IgD-negative memory B cell (primary cell): ENCODE measurements at regions not wholly inside any gene's neighbourhood (a gene's known extent, or its start where the extent isn't known, plus 50 kb on each side); places are given as distances from the start of the nearest gene placed in this dataset.
"Not testable (repeated sequence)": the region's sequence is repeated elsewhere in the genome, so short reads cannot be mapped to it uniquely, and the experiment has no call there.

ENCODE experiments used
- H3K27ac Mint-ChIP-seq, 3 donors: one replicate each; pipeline ENCODE4 v1.8.0; 2020 to 2022; ENCODE audit warnings: mild to moderate bottlenecking in 3 of 3, mixed read lengths in 3 of 3, moderate library complexity in 1 of 3
- H3K27me3 Mint-ChIP-seq: one replicate; pipeline ENCODE4 v1.8.0; 2021; ENCODE audit warnings: mixed read lengths
- H3K36me3 Mint-ChIP-seq: one replicate; pipeline ENCODE4 v1.8.0; 2020; ENCODE audit warnings: mild to moderate bottlenecking, mixed read lengths
- H3K4me1 Mint-ChIP-seq, 3 donors: one replicate each; pipeline ENCODE4 v1.8.0; 2020 to 2022; ENCODE audit warnings: mixed read lengths in 3 of 3, mild to moderate bottlenecking in 1 of 3
- H3K4me3 Mint-ChIP-seq, 4 donors: one replicate each; pipeline ENCODE4 v1.8.0; 2020 to 2022; ENCODE audit warnings: mild to moderate bottlenecking in 4 of 4, mixed read lengths in 4 of 4, moderate library complexity in 3 of 4
- H3K9me3 Mint-ChIP-seq, 3 donors: one replicate each; pipeline ENCODE4 v1.8.0; 2020 to 2021; ENCODE audit warnings: mixed read lengths in 3 of 3, mild to moderate bottlenecking in 1 of 3

DNA sequence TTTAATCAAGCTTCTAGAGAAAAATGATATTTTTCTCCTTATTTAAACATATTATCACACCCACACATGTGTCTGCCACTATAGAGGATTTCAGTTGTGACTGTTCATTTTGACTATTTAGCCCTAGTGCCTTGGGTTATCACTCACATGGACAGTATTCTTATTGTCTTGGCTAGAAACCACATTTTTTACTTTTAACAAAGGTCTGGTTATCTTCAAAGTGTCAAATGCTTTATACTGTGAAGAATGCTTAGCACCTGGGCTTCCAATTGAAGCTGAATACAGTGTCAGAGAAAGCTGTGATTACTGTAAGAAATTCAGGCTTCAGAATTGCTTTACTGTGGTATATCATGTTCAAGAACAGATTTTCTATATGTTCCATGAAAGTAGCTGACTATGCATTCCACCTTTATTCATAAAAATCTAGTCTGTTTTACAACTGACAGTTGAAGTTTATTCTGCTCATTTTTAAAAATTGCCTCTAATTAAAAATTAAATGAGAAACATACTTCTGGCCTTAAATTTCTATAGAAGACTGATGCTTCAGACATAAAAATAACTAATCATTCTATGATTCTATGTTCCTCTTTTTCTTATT, 278.6 kb downstream of the SEMA3D start:
- Mint-ChIP-seq H3K27ac (no peak overlapping the region), H3K4me3 (no peak overlapping the region), H3K27me3 (no peaks in the 10 kb centered on the region), H3K9me3 (peaks cover 4% of the 10 kb centered on the region in 3 donors), H3K36me3 (no peaks in the 10 kb centered on the region), H3K4me1 (no peaks in the 10 kb centered on the region)

DNA sequence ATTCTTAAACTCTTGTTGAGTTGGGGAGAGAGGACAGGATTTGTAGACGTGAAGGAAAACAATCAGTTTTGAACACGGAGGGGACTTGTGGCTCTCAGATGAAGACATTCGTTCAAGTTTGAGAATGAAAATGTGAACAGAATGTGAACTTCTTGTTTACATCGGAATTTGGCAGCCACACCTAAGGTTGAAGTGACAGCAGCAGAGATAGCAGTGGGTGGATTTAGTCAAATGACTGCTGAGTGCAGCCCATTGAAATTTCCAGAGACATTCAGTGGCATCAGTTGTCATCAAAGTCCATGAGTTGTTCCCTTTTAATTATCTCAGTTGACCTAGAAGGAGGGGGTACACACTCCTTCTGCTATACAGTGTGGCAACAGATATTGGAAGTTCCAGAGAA, 280.0 kb downstream of the SEMA3D start:
- H3K27me3 Mint-ChIP-seq: no peaks in the 10 kb centered on the region
- H3K36me3 Mint-ChIP-seq: no peaks in the 10 kb centered on the region
- H3K4me1 Mint-ChIP-seq: no peaks in the 10 kb centered on the region
- H3K4me3 Mint-ChIP-seq: no peak overlapping the region
- H3K27ac Mint-ChIP-seq: no peak overlapping the region
- H3K9me3 Mint-ChIP-seq: peaks cover 4 to 5% (median 4%) of the 10 kb centered on the region in 3 donors

DNA sequence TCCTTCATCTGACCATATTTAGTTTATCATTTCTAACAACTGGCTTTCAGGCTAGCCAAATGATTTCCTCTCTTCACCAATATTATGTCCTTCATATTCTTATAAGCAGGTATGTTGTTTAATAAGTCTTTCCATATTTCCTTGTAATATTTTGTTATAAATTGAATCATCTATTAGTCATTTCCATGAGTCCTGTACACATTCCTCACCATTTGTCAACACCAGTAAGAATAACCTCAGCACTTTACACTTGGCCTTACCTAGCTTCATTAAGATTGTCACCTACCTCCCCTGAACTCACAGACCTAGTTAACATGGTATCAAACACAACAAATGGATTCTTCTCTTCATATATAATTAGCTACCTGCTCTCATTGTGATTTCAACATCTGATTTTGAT, 282.3 kb downstream of the SEMA3D start:
- H3K27ac Mint-ChIP-seq: no peak overlapping the region
- no peaks in the 10 kb centered on the region for H3K4me1 Mint-ChIP-seq
- H3K27me3 Mint-ChIP-seq: no peaks in the 10 kb centered on the region
- H3K36me3 Mint-ChIP-seq: no peaks in the 10 kb centered on the region
- H3K4me3 Mint-ChIP-seq: no peak overlapping the region
- H3K9me3 Mint-ChIP-seq: peaks cover 3 to 4% (median 3%) of the 10 kb centered on the region in 3 donors

DNA sequence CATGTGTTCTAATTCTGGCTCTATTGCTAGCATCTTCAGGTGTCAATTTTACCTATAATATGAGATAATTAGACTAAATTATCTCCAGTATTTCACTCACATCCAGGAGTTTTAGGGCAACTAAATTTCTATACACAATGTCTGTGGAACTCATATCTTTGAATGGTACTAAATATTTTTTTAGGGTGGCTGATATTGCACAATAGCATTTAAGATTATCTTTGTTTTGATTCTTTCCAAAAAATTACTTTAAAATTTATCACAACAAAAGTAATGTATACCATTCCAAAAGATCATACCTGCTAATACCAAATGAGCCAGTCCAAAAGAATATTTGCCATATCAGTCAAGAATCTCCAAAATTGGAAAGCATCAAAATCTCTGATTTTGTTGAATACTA, 285.5 kb downstream of the SEMA3D start:
- H3K27me3 Mint-ChIP-seq: no peaks in the 10 kb centered on the region
- H3K9me3 Mint-ChIP-seq: peaks cover 0 to 4% (median 3%) of the 10 kb centered on the region in 3 donors
- no peak overlapping the region for H3K4me3 Mint-ChIP-seq
- no peaks in the 10 kb centered on the region for H3K4me1 Mint-ChIP-seq
- H3K27ac Mint-ChIP-seq: no peak overlapping the region
- no peaks in the 10 kb centered on the region for H3K36me3 Mint-ChIP-seq

DNA sequence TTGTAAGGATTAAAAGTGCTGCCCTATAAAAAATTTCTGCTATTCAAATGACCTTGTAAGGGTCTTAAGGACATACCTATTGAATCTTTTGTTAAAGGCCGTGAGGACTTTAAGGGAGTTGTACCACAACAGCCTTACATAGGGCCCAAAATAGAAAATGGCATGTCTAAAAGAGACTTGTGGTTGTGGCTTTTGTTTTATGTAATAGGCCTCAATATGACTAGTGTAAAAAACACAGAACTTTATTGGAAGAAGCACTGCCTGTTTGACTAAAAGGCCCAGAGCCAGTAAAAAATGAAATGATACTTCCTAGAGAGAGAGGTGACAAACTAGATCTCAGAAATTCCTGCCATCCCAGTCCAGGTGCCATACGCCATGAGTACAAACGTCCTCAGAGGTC, 286.6 kb downstream of the SEMA3D start:
- Mint-ChIP-seq H3K4me1 (no peaks in the 10 kb centered on the region), H3K27ac (no peak overlapping the region), H3K36me3 (no peaks in the 10 kb centered on the region), H3K4me3 (no peak overlapping the region), H3K27me3 (no peaks in the 10 kb centered on the region), H3K9me3 (peaks cover 0 to 5% (median 4%) of the 10 kb centered on the region in 3 donors)

DNA sequence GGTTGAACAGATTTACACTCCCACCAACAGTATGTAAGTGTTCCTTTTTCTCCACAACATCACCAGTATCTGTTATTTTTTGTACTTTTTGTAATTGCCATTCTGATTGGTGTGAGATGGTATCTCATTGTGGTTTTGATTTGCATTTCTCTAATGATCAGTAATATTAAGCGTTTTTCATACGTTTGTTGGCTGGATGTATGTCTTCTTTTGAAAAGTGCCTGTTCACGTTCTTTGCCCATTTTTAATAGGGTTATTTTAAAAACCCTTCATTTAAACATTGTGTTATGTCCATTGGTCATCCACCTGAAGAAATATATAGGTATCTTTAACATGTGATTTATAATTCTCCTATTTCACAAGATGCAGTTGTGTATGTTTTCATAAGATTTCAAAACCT, 291.3 kb downstream of the SEMA3D start:
- Mint-ChIP-seq H3K4me1 (no peaks in the 10 kb centered on the region), H3K9me3 (peaks cover 0 to 7% (median 3%) of the 10 kb centered on the region in 3 donors), H3K36me3 (no peaks in the 10 kb centered on the region), H3K27me3 (no peaks in the 10 kb centered on the region), H3K4me3 (no peak overlapping the region), H3K27ac (no peak overlapping the region)

DNA sequence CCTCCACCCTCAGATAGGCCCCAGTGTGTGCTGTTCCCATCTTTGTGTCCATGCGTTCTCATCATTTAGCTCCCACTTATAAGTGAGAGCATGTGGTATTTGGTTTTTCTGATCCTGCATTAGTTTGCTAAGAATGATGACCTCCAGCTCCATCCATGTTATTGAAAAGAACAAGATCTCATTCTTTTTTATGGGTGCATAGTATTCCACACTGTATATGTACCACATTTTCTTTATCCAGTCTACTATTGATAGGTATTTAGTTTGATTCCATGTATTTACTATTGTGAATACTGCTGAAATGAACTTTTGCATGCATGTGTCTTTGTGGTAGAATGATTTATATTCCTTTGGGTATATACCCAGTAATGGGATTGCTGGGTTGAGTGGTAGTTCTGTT, 303.3 kb downstream of the SEMA3D start:
- not testable (repeated sequence) for H3K4me3 Mint-ChIP-seq, H3K27ac Mint-ChIP-seq, H3K4me1 Mint-ChIP-seq, H3K27me3 Mint-ChIP-seq, H3K36me3 Mint-ChIP-seq
- peaks cover 0 to 13% (median 7%) of the 10 kb centered on the region in 3 donors for H3K9me3 Mint-ChIP-seq

DNA sequence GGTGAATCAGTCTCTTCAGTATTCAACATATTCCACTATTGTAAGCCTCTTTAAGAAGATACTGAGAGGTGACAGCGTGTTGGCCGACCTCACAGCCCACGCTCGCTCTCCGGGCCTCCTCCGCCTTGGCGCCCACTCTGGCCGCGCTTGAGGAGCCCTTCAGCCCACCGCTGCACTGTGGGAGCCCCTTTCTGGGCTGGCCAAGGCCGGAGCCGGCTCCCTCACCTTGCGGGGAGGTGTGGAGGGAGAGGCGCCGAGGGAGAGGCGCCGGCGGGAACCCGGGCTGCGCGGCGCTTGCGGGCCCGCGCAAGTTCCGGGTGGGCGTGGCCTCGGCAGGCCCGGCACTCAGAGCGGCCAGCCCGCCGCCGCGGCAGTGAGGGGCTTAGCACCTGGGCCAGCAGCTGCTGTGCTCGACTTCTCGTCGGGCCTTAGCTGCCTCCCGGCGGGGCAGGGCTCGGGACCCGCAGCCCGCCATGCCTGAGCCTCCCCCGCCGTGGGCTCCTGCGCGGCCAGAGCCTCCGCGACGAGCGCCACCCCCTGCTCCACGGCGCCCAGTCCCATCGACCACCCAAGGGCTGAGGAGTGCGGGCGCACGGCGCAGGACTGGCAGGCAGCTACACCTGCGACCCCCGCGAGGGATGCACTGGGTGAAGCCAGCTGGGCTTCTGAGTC, 306.4 kb downstream of the SEMA3D start:
- not testable (repeated sequence) for H3K27me3 Mint-ChIP-seq, H3K4me3 Mint-ChIP-seq, H3K27ac Mint-ChIP-seq, H3K4me1 Mint-ChIP-seq, H3K36me3 Mint-ChIP-seq
- peaks cover 3 to 14% (median 5%) of the 10 kb centered on the region in 3 donors for H3K9me3 Mint-ChIP-seq

DNA sequence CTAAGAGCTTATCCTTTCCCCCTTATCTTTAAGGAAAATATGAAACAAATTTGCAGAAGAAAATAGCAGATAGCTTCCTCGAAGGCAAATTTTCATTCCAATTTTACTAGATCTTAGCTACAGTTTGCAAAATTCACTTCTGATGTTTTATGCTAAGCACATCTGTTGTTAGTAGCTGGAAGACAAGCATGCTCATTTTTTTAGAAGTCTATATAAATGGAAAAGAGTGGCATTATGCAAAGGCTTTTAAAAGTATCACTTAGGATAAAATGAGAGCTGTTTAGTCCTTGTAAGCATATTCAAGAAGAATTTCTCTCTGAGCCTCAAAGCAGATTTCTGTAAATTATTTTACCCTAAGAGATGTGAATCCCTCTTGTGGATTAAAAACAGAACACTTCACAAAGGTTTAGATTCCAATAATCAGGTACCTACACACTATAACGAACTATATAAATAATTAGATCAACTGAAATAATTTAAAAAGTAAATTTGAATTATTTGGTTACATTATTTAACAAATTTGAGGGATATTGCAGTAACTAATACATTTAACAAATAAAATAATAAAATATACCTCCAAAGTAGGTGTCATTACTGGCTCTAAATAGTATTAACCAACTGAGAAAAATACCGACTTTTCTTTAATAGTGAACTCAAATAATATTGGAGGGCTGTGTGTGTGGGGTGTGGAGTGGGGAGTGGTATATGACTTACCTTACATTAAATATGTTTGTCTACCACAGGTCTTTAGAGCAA, 307.1 kb downstream of the SEMA3D start:
- no peak overlapping the region for H3K27ac Mint-ChIP-seq
- no peaks in the 10 kb centered on the region for H3K4me1 Mint-ChIP-seq
- no peaks in the 10 kb centered on the region for H3K36me3 Mint-ChIP-seq
- no peak overlapping the region for H3K4me3 Mint-ChIP-seq
- H3K27me3 Mint-ChIP-seq: no peaks in the 10 kb centered on the region
- peaks cover 3 to 11% (median 5%) of the 10 kb centered on the region in 3 donors for H3K9me3 Mint-ChIP-seq

DNA sequence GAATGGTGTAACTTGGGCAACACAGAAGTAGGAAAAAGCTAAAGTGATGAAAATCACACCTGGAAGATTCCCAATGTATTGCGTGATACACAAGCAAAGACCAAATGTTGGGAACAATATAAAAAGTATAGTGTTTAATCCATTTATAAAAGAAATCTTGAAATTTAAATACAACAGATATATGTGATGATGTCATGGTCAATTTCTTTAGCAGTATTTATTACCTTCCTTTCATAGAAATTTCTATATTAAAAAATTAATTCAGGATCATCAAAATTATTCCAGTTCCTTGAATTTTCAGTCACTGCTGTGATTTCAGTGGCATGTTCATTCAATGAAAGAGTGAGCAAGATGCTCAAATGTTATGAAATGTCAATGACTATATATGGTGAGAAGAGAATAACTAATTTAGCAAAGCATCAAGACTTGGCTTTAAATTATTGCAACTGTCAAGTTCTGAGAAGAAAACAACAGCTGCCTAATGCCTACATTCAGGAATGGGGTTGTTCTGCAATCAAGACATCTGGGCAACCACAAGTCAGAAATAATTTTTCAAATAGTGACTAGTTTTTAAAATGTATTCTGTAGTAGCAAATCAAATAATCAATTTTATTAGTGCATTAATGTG, 308.8 kb downstream of the SEMA3D start:
- Mint-ChIP-seq H3K4me3 (no peak overlapping the region), H3K4me1 (no peaks in the 10 kb centered on the region), H3K9me3 (peaks cover 5 to 15% (median 5%) of the 10 kb centered on the region in 3 donors), H3K27me3 (no peaks in the 10 kb centered on the region), H3K27ac (no peak overlapping the region), H3K36me3 (no peaks in the 10 kb centered on the region)

DNA sequence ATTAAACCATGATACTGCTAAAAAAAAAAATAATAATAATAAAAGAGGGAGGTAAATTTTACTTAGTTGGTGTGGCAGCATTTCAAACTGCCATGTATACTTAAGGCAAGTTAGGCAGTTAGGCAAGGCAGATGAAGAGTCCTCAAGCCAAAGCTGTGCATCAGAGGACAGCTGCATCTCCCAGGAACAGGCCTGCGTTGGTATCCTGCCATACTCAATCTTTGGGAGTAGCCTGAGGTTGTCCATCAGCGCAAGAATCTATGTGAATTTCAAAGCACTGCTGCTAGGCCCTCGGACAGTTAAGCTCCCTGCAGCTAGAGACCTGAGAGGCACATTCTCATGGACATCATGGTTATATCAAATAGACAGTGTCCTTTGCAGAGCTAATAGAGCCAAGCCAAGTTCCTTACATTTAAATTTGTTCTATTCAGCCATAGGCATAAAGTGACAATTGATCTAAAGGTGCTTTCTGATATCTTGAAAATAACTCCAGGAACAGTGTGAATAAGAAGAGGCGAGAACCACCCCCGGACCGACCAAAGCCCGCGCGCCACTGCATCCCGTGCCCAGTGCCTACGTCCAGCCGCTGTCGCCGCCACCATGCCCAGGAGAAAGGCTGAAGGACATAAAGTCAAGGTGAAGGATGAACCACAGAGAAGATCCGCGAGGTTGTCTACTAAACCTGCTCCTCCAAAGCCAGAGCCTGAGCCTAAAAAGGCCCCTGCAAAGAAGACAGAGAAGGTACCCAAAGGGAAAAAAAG, 310.6 kb downstream of the SEMA3D start:
- H3K27ac Mint-ChIP-seq: no peak overlapping the region
- peaks cover 2 to 11% (median 5%) of the 10 kb centered on the region in 3 donors for H3K9me3 Mint-ChIP-seq
- no peaks in the 10 kb centered on the region for H3K27me3 Mint-ChIP-seq
- no peak overlapping the region for H3K4me3 Mint-ChIP-seq
- no peaks in the 10 kb centered on the region for H3K4me1 Mint-ChIP-seq
- H3K36me3 Mint-ChIP-seq: no peaks in the 10 kb centered on the region

DNA sequence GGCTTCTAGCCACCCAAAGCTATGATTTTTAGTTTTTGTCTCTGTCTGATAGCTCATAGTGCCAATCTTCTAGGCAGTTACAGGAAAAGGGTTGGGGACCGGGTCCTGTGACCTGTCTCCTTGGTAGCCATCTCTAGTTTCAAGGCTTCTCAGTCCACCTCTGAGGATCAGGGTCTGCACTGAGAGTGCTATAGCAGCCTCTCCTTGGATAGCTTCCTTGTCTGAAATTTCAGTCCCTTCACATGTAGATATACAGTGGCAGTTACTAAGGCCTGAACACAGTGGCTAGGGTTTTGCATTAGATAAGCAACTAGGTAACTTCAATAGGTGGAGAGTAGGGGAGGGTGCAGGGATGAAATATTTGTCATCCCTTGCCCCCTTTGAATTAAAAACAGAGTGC, 321.3 kb downstream of the SEMA3D start:
- Mint-ChIP-seq H3K36me3 (no peaks in the 10 kb centered on the region), H3K9me3 (peaks cover 0 to 4% (median 2%) of the 10 kb centered on the region in 3 donors), H3K4me3 (no peak overlapping the region), H3K4me1 (no peaks in the 10 kb centered on the region), H3K27me3 (no peaks in the 10 kb centered on the region), H3K27ac (no peak overlapping the region)

DNA sequence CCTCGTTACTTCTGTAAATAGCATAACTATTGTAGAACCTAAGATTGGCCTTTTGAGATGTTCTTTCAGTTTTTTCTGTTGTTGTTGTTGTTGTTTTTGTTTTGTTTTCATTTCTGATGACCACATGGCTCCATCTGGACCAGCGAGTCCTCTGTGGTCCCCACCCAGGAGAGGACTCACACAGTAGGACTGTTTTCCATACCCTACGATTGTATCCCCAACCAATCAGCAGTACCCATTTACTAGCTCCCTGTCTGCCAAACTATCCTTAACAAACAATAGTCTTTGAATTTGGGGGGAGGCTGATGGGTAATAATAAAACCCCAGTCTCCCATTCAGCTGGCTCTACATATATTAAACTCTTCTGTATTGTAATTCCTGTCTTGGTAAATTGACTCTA, 329.5 kb downstream of the SEMA3D start:
- Mint-ChIP-seq H3K27me3 (no peaks in the 10 kb centered on the region), H3K4me1 (no peaks in the 10 kb centered on the region), H3K4me3 (no peak overlapping the region), H3K36me3 (no peaks in the 10 kb centered on the region), H3K27ac (no peak overlapping the region), H3K9me3 (peaks cover 0 to 8% (median 6%) of the 10 kb centered on the region in 3 donors)

DNA sequence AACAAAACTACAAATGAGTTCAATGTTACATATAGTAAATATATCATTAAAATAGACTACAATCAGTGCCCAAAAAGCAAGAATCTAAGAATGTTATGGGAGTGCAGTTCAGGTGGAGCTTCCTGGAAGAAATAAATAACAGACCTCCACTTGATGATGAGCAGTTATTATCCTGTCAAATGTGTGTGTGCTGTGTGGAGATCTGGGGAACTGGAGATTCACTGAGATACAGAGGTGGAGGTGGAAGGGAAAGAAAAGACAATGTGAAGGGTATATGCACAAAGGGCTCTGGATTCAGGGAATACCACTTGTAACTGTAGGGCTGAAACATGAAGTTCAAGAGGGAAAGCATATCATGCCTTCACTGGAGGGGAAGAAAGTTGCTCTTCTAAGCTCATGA, 331.1 kb downstream of the SEMA3D start:
- Mint-ChIP-seq H3K27ac (no peak overlapping the region), H3K4me1 (no peaks in the 10 kb centered on the region), H3K36me3 (no peaks in the 10 kb centered on the region), H3K4me3 (no peak overlapping the region), H3K27me3 (no peaks in the 10 kb centered on the region), H3K9me3 (peaks cover 0 to 5% (median 4%) of the 10 kb centered on the region in 3 donors)

DNA sequence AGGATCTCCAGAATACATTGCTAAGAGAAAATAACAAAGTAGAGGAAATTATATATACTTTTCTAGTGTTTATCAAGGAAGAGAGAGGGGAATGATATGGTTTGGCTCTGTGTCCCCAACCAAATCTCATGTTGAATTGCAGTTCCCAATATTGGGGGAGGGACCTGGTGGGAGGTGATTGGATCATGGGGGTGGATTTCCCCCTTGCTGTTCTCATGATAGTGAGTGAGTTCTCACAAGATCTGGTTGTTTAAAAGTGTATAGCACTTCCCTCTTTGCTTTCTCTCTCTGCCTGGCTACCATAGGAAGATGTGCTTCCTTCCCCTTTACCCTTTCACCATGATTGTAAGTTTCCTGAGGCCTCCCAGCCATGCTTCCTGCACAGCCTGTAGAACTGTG, 337.9 kb downstream of the SEMA3D start:
- H3K27me3 Mint-ChIP-seq, H3K27ac Mint-ChIP-seq, H3K4me3 Mint-ChIP-seq, H3K4me1 Mint-ChIP-seq, H3K36me3 Mint-ChIP-seq, H3K9me3 Mint-ChIP-seq: not testable (repeated sequence)
